ENCODE measurements at regions not wholly inside any gene's neighbourhood (a gene's known extent, or its start where the extent isn't known, plus 50 kb on each side); places are given as distances from the start of the nearest gene placed in this dataset.
"Not testable (repeated sequence)": the region's sequence is repeated elsewhere in the genome, so short reads cannot be mapped to it uniquely, and the experiment has no call there.

GRCh38 chr11:122584670-122585069 is 70.9 kb upstream of the UBASH3B start:
- no peak overlapping the region for H3K4me3 ChIP-seq
- peaks cover 7% of the 10 kb centered on the region for H3K4me1 Mint-ChIP-seq
- TF ChIP-seq CTCF (IDR thresholded peaks at IDR 0.05) (no peak), EZH2 (IDR thresholded peaks at IDR 0.05) (no peak), EZH2phosphoT487 (IDR thresholded peaks at IDR 0.05) (no peak)
- H3K27me3 ChIP-seq: no peaks in the 10 kb centered on the region
- H3K9me3 ChIP-seq (ENCODE audit: low read depth): no peaks in the 10 kb centered on the region
- no peaks in the 10 kb centered on the region for H3K27me3 Mint-ChIP-seq (ENCODE audit: insufficient read depth, low read depth)
- no peak overlapping the region for H3K4me3 Mint-ChIP-seq
- H3F3A ChIP-seq (ENCODE audit: low read depth): no peaks in the 10 kb centered on the region
- H3K9ac ChIP-seq: no peak overlapping the region
- H3K4me2 ChIP-seq: no peak overlapping the region
- peaks cover 19% of the 10 kb centered on the region for H3K9me3 Mint-ChIP-seq
- H3K4me1 ChIP-seq: no peaks in the 10 kb centered on the region
- H3K36me3 Mint-ChIP-seq: no peaks in the 10 kb centered on the region
- no peaks in the 10 kb centered on the region for H4K20me1 ChIP-seq (ENCODE audit: low read depth)
- no peak overlapping the region for H3K27ac Mint-ChIP-seq
- H2AFZ ChIP-seq (replicated peaks): no peak overlapping the region
- H3K36me3 ChIP-seq: no peaks in the 10 kb centered on the region
- no peaks in the 10 kb centered on the region for H3K79me2 ChIP-seq (ENCODE audit: low read depth)
- no peak overlapping the region for H3K27ac ChIP-seq
- DNase-seq (ENCODE audit: low spot score): no peak

DNA sequence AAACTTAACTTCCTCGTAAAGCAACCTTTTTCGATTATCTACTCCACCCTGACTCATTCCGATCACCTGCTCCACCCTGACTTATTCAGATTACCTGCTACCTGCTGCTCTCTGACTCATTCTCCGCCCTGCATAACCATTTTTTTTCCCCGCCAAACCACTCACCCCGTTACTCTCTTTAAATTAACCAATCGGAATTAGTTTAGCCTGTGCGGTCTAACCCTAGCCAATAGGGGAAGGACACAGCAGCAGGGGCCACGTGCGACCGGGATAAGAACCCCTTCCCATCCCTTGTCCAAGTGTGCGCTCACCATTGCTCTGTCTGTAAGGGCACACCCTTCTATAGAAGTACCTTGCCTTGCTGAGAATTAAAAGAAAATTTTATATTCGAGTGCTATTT is 75.5 kb upstream of the UBASH3B start:
- DNase-seq (ENCODE audit: low spot score); H3K79me2 ChIP-seq (ENCODE audit: low read depth); H3K36me3 Mint-ChIP-seq; H3K4me1 Mint-ChIP-seq; H4K20me1 ChIP-seq (ENCODE audit: low read depth); H3K4me1 ChIP-seq; H3K27me3 Mint-ChIP-seq (ENCODE audit: insufficient read depth, low read depth); H3K27ac ChIP-seq; H3F3A ChIP-seq (ENCODE audit: low read depth); H3K9ac ChIP-seq; H3K36me3 ChIP-seq; H3K27me3 ChIP-seq; H3K27ac Mint-ChIP-seq; H3K9me3 ChIP-seq (ENCODE audit: low read depth): not testable (repeated sequence)
- Mint-ChIP-seq H3K4me3 (peak overlapping the region; percentile 77), H3K9me3 (peaks cover 21% of the 10 kb centered on the region)
- peak overlapping the region; percentile 70 for H3K4me2 ChIP-seq
- peak overlapping the region; percentile 39 for H2AFZ ChIP-seq (replicated peaks)
- H3K4me3 ChIP-seq: peak overlapping the region; percentile 34

DNA sequence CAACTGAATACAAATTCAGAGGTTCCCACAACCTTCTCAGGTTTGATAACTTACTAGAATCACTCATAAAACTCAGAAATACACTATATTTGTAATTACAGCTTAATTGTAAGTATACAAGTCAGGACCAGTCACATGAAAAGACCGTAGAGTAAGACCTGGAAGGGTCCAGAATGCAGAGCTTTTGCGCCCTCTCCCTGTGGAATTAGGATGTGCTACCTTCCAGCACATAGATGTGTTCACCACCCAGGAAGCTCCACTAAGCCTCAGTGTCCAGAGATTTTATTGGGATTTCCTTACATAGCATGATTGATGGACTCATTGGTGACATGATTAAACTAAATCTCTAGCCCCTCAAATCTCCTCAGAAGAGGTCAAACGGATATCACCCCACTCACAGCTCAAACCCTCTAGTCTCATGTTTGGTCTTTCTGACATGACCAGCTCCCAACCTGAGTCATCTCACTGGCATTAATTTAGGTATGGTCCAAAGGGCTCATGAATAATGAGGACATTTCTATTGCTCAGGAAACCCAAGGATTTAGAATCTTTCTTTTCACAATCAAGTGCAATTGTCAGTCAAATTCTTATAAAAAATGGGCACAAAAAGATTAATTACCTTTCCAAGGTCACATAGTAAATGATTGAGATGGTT is 77.2 kb upstream of the UBASH3B start:
- H3K9ac ChIP-seq: no peak overlapping the region
- H3K79me2 ChIP-seq (ENCODE audit: low read depth): no peaks in the 10 kb centered on the region
- Mint-ChIP-seq H3K27me3 (ENCODE audit: insufficient read depth, low read depth) (peaks cover 2% of the 10 kb centered on the region), H3K27ac (no peak overlapping the region), H3K4me1 (peaks cover 7% of the 10 kb centered on the region), H3K36me3 (no peaks in the 10 kb centered on the region), H3K9me3 (peaks cover 24% of the 10 kb centered on the region), H3K4me3 (no peak overlapping the region)
- no peaks in the 10 kb centered on the region for H3K4me1 ChIP-seq
- DNase-seq (ENCODE audit: low spot score): no peak
- no peaks in the 10 kb centered on the region for H4K20me1 ChIP-seq (ENCODE audit: low read depth)
- H3K4me2 ChIP-seq: no peak overlapping the region
- no peaks in the 10 kb centered on the region for H3K36me3 ChIP-seq
- H3K9me3 ChIP-seq (ENCODE audit: low read depth): peaks cover 5% of the 10 kb centered on the region
- no peak overlapping the region for H2AFZ ChIP-seq (replicated peaks)
- no peaks in the 10 kb centered on the region for H3F3A ChIP-seq (ENCODE audit: low read depth)
- no peak overlapping the region for H3K27ac ChIP-seq
- no peak overlapping the region for H3K4me3 ChIP-seq
- no peaks in the 10 kb centered on the region for H3K27me3 ChIP-seq
- TF ChIP-seq CTCF (IDR thresholded peaks at IDR 0.05) (no peak), EZH2phosphoT487 (IDR thresholded peaks at IDR 0.05) (no peak)

DNA sequence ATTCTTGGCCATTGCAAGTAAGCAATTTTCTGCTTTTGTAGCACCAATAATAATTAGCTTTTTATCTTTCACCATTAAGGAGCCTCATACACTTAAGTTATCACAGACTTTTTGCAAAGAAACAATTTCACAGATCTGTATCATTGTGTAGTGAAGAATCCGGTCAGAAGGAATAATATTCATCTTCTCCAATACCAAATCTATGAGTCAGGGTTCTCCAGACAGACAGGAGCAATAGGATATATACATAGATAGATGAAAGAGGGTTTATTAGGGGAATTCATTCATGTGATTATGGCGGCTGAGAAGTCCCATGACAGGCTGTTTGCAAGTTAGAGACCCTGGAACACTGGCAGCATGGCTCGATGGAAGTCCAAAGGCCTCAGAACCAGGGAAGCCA is 82.9 kb upstream of the UBASH3B start:
- Histone ChIP-seq H3K27me3 (no peaks in the 10 kb centered on the region), H3K4me3 (no peak overlapping the region), H3K4me1 (no peaks in the 10 kb centered on the region), H3K36me3 (no peaks in the 10 kb centered on the region), H3K4me2 (no peak overlapping the region), H2AFZ (replicated peaks) (no peak overlapping the region), H3K9me3 (ENCODE audit: low read depth) (no peaks in the 10 kb centered on the region), H3F3A (ENCODE audit: low read depth) (no peaks in the 10 kb centered on the region), H3K79me2 (ENCODE audit: low read depth) (no peaks in the 10 kb centered on the region), H4K20me1 (ENCODE audit: low read depth) (no peaks in the 10 kb centered on the region), H3K27ac (no peak overlapping the region), H3K9ac (no peak overlapping the region)
- Mint-ChIP-seq H3K4me3 (no peak overlapping the region), H3K27me3 (ENCODE audit: insufficient read depth, low read depth) (peaks cover 3% of the 10 kb centered on the region), H3K9me3 (peaks cover 12% of the 10 kb centered on the region), H3K4me1 (no peaks in the 10 kb centered on the region), H3K27ac (no peak overlapping the region), H3K36me3 (no peaks in the 10 kb centered on the region)
- DNase-seq (ENCODE audit: low spot score): no peak
- TF ChIP-seq EZH2phosphoT487 (IDR thresholded peaks at IDR 0.05) (no peak), EZH2 (IDR thresholded peaks at IDR 0.05) (no peak), CTCF (IDR thresholded peaks at IDR 0.05) (no peak)
